Breast epithelium (tissue), 3 donors: ENCODE measurements at regions not wholly inside any gene's neighbourhood (a gene's known extent, or its start where the extent isn't known, plus 50 kb on each side); places are given as distances from the start of the nearest gene placed in this dataset.

Source experiments
- POLR2AphosphoS5 ChIP-seq, 3 donors: sonication (generic); formaldehyde crosslinking; IDR thresholded peaks; one replicate each; pipeline ENCODE4 v1.6.1; 2017; ENCODE audit warnings: antibody characterized with exemption in 3 of 3
- TF ChIP-seq, protein P1 (sequence below), 3 donors: fragments of 450-650 bp; IDR thresholded peaks; one replicate each; pipeline ENCODE4 v1.5.1; 2016 to 2017; ENCODE audit warnings: antibody characterized with exemption in 3 of 3, mild to moderate bottlenecking in 3 of 3, moderate library complexity in 3 of 3

GRCh38 chr2:149739883-149740265, 152.3 kb upstream of the MMADHC start:
- TF ChIP-seq POLR2AphosphoS5 (IDR thresholded peaks at IDR 0.05), result no peak
- TF ChIP-seq, protein P1, sequence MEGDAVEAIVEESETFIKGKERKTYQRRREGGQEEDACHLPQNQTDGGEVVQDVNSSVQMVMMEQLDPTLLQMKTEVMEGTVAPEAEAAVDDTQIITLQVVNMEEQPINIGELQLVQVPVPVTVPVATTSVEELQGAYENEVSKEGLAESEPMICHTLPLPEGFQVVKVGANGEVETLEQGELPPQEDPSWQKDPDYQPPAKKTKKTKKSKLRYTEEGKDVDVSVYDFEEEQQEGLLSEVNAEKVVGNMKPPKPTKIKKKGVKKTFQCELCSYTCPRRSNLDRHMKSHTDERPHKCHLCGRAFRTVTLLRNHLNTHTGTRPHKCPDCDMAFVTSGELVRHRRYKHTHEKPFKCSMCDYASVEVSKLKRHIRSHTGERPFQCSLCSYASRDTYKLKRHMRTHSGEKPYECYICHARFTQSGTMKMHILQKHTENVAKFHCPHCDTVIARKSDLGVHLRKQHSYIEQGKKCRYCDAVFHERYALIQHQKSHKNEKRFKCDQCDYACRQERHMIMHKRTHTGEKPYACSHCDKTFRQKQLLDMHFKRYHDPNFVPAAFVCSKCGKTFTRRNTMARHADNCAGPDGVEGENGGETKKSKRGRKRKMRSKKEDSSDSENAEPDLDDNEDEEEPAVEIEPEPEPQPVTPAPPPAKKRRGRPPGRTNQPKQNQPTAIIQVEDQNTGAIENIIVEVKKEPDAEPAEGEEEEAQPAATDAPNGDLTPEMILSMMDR (IDR thresholded peaks at IDR 0.05), result no peak
